Tibial artery (tissue), 4 donors: ENCODE measurements at regions not wholly inside any gene's neighbourhood (a gene's known extent, or its start where the extent isn't known, plus 50 kb on each side); places are given as distances from the start of the nearest gene placed in this dataset.

Experiments used
- DNase-seq, 2 donors: peaks; one replicate each; pipeline ENCODE4 v3.0.0-alpha.2; 2019
- H3K27ac ChIP-seq, 2 donors: fragments of 200-600 bp; sonication (generic) in 1 of 2; 1 replicate in 1 of 2; 2 replicates in 1 of 2; pipeline ENCODE4 v1.5.1; 2018 to 2019; ENCODE audit warnings: mild to moderate bottlenecking in 1 of 2
- H3K27me3 ChIP-seq, 2 donors: fragments of 200-600 bp; sonication (generic) in 1 of 2; one replicate each; pipeline versions ENCODE4 v1.5.1 to v1.6.0; 2016 to 2019
- H3K36me3 ChIP-seq, 3 donors: fragments of 200-600 bp; sonication (generic) in 2 of 3; one replicate each; pipeline ENCODE4 v1.5.1; 2016 to 2019; ENCODE audit warnings: mild to moderate bottlenecking in 2 of 3
- H3K4me1 ChIP-seq, 4 donors: fragments of 200-600 bp; sonication (generic) in 2 of 4; 1 replicate in 3 of 4; 2 replicates in 1 of 4; pipeline ENCODE4 v1.5.1; 2016 to 2019
- H3K4me3 ChIP-seq, 2 donors: fragments of 200-600 bp; sonication (generic) in 1 of 2; 1 replicate in 1 of 2; 2 replicates in 1 of 2; pipeline ENCODE4 v1.5.1; 2018 to 2019; ENCODE audit warnings: mild to moderate bottlenecking in 2 of 2
- H3K9me3 ChIP-seq, 3 donors: fragments of 200-600 bp; sonication (generic) in 1 of 3; one replicate each; pipeline ENCODE4 v1.5.1; 2016 to 2019
- intact Hi-C: fragments of 100-400 bp; cut with DNase I; formaldehyde crosslinking; loops from one replicate; pipeline ENCODE4 v1.15.0; 2023; ENCODE audit warnings: low total_unique reads
- TF ChIP-seq, protein P1 (sequence below), 2 experiments: fragments of 200-600 bp in 1 of 2; fragments of 450-650 bp in 1 of 2; IDR thresholded peaks; one replicate each; pipeline ENCODE4 v1.5.1; 2017 to 2019; ENCODE audit warnings: antibody characterized with exemption in 2 of 2, mild to moderate bottlenecking in 1 of 2, moderate library complexity in 1 of 2

- Histone ChIP-seq H3K9me3 (no peaks in the 10 kb centered on the region), H3K27ac (no peak overlapping the region), H3K4me1 (peaks cover 0 to 16% (median 12%) of the 10 kb centered on the region in 4 donors), H3K36me3 (no peaks in the 10 kb centered on the region), H3K4me3 (no peak overlapping the region), H3K27me3 (no peaks in the 10 kb centered on the region)
- intact Hi-C loops = no loop called here
- TF ChIP-seq, protein P1, sequence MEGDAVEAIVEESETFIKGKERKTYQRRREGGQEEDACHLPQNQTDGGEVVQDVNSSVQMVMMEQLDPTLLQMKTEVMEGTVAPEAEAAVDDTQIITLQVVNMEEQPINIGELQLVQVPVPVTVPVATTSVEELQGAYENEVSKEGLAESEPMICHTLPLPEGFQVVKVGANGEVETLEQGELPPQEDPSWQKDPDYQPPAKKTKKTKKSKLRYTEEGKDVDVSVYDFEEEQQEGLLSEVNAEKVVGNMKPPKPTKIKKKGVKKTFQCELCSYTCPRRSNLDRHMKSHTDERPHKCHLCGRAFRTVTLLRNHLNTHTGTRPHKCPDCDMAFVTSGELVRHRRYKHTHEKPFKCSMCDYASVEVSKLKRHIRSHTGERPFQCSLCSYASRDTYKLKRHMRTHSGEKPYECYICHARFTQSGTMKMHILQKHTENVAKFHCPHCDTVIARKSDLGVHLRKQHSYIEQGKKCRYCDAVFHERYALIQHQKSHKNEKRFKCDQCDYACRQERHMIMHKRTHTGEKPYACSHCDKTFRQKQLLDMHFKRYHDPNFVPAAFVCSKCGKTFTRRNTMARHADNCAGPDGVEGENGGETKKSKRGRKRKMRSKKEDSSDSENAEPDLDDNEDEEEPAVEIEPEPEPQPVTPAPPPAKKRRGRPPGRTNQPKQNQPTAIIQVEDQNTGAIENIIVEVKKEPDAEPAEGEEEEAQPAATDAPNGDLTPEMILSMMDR (IDR thresholded peaks at IDR 0.05) = no peak
- no peak for DNase-seq
Measured at GRCh38 chr9:113803811-113804589, 72.1 kb upstream of the ZNF618 start.

DNA sequence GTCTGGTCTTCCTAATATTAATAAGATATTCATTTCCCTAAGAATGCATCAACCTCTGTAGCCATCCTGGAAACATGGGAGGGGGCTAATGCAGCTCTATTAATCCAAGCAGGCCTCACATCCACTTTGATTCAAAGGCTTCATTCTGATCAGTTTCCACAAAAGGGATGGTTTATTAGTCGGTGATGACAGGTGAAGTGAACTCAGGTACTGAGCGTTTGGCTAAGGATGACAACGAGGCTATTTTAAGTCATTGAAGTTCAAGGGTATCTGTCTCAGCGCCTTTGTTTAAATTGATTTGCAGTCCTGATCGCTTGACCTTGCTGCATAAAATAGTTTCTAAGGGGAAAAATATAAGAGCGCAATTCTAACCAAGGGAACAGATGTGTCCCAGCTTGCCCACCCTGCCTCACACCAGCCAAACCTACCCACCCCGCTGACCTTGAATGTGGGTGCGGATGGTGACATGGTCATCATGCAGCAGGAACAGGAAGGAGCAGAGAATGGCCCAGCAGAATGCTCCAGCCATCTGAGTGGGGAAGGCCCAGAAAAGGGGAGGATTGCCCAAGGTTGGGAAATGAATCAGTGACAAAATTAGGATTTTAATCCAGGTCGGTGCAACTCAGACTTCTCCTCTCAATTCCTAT, 70.5 kb upstream of the ZNF618 start:
- H3K27me3 ChIP-seq = no peaks in the 10 kb centered on the region
- intact Hi-C loops = loop anchor here (2.0 to 5.0 kb wide), 3 partner anchors 67 to 192 kb away; no protein-coding TSS in a partner anchor
- H3K4me1 ChIP-seq = peaks cover 0 to 16% (median 12%) of the 10 kb centered on the region in 4 donors
- no peaks in the 10 kb centered on the region for H3K36me3 ChIP-seq
- H3K27ac ChIP-seq = no peak overlapping the region
- no peak for DNase-seq
- no peaks in the 10 kb centered on the region for H3K9me3 ChIP-seq
- no peak overlapping the region for H3K4me3 ChIP-seq
- TF ChIP-seq, protein P1 (IDR thresholded peaks at IDR 0.05) = no peak

DNA sequence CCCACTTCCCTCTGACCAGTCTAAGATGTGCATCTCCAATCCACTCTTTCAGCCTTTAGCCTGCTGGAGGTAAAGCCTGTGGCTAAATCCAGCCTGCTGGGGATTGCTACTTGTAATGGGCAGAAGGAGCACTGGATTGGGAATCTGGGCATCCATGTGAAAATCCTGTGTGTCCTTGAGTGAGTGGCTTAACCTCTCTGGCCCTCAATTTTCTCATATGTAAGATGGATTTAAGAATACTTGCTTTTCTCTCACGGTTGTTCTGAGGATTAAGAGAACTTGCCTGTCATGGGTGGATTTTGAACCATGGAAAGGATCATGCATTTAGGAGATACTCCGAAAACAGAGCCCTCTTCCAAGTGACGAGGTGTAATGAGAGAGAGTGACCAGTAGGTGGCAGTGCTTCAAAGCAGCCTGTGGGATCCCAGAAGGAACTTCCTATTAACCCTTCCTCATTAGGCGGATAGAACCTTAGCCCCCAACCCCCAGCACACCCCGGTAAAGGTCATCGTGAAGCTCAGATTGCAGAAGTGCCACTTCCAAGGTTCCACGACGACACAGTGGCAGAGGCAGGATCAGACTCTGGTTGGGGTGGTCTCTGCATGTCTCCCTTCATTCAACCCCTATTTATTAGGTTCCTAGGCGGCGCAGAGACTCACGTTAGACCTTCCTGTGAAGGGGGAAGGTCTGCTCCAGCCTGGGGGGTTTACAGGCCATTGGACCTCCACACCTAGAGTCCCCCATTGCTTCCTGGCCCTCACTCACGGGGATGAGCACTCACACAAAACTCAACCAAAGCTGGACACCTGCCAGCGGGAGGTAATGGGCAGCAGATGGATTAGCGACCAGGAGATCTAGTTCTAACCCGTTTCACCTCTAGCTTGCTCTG, 68.7 kb upstream of the ZNF618 start:
- peak overlapping the region in 1 of 2 donors; percentile 45 for H3K27ac ChIP-seq
- H3K9me3 ChIP-seq = no peaks in the 10 kb centered on the region
- H3K4me1 ChIP-seq = peaks cover 0 to 16% (median 12%) of the 10 kb centered on the region in 4 donors
- no peaks in the 10 kb centered on the region for H3K36me3 ChIP-seq
- TF ChIP-seq, protein P1 (IDR thresholded peaks at IDR 0.05) = peak; percentile 88 to 91
- H3K4me3 ChIP-seq = no peak overlapping the region
- intact Hi-C loops = loop anchor here (2.0 to 5.0 kb wide), 3 partner anchors 65 to 190 kb away; no protein-coding TSS in a partner anchor
- DNase-seq = peak in 1 of 2 donors; percentile 55
- H3K27me3 ChIP-seq = no peaks in the 10 kb centered on the region

DNA sequence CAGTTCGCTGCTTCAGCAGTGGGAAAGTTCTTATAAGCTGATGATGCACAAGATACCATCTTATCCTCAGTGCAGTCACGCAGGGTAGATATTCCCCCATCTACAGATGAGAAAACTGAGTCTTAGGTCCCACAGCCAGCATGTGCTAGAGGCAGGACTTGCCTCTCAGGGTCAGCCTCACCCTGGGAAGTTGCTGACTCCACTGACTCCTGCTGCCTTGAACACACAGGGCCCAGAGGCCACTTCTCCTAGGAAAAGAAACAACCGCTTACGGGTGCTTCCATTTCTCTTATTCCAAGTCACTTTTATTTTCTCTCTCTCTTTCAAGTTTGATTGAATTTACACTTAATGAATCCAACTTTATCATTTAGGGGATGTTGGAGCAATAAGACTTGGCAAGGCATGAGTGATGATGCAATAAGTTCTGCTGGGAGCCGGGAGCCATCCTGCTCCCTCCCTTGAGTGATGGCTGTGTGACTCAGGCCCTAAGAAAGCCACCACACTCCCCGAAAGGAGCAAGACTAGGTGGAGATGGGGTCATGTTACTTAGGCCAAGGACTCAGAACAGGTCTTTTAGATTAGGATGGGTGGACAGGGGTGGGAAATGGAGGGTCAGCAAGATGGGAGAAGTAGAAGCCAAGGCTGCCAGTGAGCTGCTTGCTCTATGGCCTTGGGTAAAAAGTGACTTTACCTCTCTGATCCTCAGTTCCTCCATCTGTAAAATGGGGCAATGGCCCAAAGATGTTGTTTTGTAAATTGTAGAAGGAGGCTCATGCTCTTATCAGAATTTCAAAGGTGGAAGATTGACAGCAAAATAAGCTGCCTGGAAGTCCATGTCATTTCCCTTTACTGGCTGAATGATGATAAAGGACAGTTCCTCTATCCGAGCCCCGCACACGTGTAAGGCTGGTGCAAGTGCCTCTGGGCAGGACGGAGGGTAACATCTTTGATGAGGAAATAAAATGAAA, 67.4 kb upstream of the ZNF618 start:
- no peak overlapping the region for H3K4me3 ChIP-seq
- no peaks in the 10 kb centered on the region for H3K9me3 ChIP-seq
- H3K27ac ChIP-seq = peak overlapping the region; percentile 2 to 45
- peaks cover 0 to 16% (median 12%) of the 10 kb centered on the region in 4 donors for H3K4me1 ChIP-seq
- H3K36me3 ChIP-seq = no peaks in the 10 kb centered on the region
- intact Hi-C loops = loop anchor here (5.0 kb wide), 2 partner anchors 64 to 189 kb away; no protein-coding TSS in a partner anchor
- TF ChIP-seq, protein P1 (IDR thresholded peaks at IDR 0.05) = no peak
- DNase-seq = peak; percentile 64 to 82
- H3K27me3 ChIP-seq = no peaks in the 10 kb centered on the region
